WTC11 (cell line): ENCODE measurements at regions not wholly inside any gene's neighbourhood (a gene's known extent, or its start where the extent isn't known, plus 50 kb on each side); places are given as distances from the start of the nearest gene placed in this dataset.

Source experiments
- CTCF ChIP-seq: fragments of 200-600 bp; IDR thresholded peaks from 2 replicates; pipeline ENCODE4 v1.8.0; 2022; ENCODE audit warnings: antibody characterized with exemption
- ESRRA ChIP-seq: sonication (generic); formaldehyde crosslinking; IDR thresholded peaks from 2 replicates; pipeline ENCODE4 v1.8.1; 2022; ENCODE audit warnings: mild to moderate bottlenecking, missing genetic modification reagents, borderline replicate concordance
- ZNF281 ChIP-seq: sonication (generic); formaldehyde crosslinking; IDR thresholded peaks from 2 replicates; pipeline ENCODE4 v1.8.0; 2023; ENCODE audit warnings: mild to moderate bottlenecking, missing genetic modification reagents

GRCh38 chr3:164468055-164468454 lies 610.2 kb downstream of the SI start:
- TF ChIP-seq ZNF281 (CRISPR knock-in tag) (no peak), CTCF (no peak), ESRRA (CRISPR knock-in tag) (no peak)
